ENCODE measurements at regions not wholly inside any gene's neighbourhood (a gene's known extent, or its start where the extent isn't known, plus 50 kb on each side); places are given as distances from the start of the nearest gene placed in this dataset.
"Not testable (repeated sequence)": the region's sequence is repeated elsewhere in the genome, so short reads cannot be mapped to it uniquely, and the experiment has no call there.

- DNase-seq: no peak
These were observed 482.7 kb upstream of the ADAMTS9 start for GRCh38 chr3:65170390-65171042.

GRCh38 chr3:65169961-65170360 is 482.2 kb upstream of the ADAMTS9 start:
- DNase-seq: no peak

DNA sequence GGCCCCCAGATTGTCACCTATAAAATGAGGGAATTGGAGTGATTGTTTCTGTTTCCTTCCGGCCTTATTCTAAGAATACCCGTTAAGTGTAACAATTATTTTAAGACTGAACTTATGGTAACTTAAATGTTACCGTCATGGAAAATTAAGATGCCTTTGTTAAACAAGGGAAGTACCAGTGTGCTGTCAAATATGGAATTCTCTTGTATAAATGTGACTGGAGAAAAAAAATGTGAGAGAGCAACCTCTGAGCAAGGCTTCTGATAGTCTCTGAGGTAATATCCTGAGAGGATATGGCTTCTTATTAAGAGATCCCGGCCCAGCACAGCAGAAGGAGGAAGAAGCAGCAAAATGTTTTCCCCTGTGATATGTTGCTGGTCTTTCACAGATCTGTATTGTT is 480.7 kb upstream of the ADAMTS9 start:
- no peak for DNase-seq

- no peak for DNase-seq
These were observed 478.7 kb upstream of the ADAMTS9 start for GRCh38 chr3:65166531-65166930.

- no peak for DNase-seq
These were observed 470.2 kb upstream of the ADAMTS9 start for GRCh38 chr3:65158023-65158422.

DNA sequence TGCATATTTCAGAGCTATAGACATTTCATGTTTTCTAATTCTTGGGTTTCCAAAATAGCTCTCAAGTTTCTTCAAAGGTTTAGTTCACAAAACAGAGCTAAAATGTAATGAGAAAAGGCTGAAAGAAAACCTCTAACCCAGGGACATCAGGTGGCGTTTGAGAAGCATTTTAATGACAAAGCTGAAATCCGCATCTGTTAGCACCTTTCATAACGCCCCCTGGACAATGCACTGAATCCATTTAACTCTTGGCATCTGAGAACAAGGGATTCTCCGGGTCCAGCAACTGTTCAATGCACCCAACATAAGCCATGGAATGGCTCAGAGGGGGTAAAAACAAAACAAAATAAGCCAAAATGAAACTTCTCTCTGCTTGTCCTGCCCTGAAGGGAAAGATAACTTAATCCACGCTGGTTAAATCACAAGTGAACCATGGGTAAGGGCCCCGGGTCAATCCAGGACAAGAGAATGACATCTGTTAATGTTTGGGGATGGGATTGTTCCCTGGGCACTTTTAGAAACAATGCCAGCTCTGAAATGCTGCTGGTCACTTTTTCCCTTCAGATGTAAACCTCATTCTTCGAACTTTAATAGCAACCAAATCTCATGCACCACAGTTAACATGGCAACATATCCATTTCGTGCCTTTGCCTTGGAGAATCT is 466.2 kb upstream of the ADAMTS9 start:
- DNase-seq: no peak

DNA sequence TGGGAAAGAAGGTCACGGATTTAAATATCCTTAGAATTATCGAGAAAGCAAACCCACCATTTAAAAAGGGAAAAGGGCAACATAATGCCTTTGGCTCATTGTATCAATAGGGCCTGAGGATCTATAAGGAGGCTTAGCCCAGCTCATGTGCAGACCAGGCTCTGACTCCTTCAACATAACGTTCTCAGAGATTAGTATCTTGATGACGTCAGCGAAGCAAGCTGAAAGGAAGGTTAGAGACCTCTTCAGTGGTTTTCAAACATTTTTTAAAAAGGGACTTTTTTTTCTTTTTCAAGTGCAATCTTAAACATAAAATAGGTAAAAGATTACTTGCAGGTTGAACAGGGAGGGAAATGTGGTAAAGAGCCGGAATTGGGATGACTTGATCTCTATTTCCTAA is 463.9 kb upstream of the ADAMTS9 start:
- no peak for DNase-seq

GRCh38 chr3:65149877-65150276 is 462.1 kb upstream of the ADAMTS9 start:
- DNase-seq: no peak

DNA sequence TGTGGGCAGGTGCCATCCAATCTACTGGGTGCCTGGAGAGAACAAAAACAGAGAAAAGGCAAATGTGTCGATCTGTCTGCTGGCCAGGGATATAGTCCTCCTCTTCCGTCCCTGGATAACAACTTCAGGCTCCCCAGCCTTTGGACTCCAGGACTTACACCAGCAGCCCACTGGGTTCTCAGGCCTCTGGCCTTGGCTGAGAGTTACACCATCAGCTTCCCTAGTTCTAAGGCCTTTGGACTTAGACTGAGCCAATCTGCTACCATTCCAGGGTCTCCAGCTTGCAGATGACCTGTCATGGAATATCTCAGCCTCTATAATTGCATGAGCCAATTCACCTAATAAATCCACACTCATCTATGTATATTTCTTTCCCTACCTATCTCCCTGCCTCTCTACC is 460.9 kb upstream of the ADAMTS9 start:
- DNase-seq: no peak

GRCh38 chr3:65146179-65146578 is 458.4 kb upstream of the ADAMTS9 start:
- DNase-seq: no peak

DNA sequence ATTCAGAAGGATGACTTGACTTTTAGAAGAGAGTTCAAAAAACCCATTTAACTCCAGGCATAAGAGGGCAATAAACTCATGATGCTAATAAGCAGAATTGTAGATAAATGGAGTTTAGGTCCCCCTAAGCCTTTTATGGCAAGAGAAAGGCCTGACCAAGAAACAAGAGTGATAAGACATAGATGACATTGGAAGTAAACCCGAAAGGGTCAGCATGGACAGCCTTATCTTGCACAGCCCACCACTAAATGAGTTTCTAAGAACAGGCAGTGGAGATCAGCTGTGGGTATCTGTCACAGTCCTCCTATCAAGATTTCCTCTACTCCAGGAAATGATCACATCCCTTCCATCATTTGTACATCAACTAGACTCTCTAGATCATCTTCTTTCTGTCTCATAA is 457.9 kb upstream of the ADAMTS9 start:
- DNase-seq: no peak

DNA sequence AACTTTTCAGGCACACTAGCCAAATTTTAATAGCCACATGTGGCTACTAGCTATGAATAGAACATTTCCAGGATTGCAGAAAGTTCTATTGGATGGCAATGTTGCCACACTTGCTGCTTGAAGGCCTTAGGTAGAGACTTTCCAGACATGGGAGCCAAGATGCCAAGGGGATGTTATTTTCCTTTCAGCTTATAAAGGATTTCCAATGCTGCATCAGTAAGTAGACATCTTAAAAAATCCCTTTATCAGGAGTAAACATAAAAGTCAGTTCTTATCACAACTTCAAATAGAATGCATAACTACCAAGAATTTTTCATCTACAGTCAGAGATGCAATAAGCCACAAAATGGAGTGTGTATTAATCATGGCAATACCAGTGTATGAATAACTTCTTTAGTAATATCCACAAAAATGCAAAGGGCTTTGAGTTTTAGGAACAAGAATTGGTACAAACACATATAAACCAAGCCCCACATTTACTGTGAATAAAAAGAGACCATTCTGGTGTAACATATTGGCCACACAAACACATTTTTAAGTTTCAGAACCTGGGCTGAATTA is 457.1 kb upstream of the ADAMTS9 start:
- no peak for DNase-seq

DNA sequence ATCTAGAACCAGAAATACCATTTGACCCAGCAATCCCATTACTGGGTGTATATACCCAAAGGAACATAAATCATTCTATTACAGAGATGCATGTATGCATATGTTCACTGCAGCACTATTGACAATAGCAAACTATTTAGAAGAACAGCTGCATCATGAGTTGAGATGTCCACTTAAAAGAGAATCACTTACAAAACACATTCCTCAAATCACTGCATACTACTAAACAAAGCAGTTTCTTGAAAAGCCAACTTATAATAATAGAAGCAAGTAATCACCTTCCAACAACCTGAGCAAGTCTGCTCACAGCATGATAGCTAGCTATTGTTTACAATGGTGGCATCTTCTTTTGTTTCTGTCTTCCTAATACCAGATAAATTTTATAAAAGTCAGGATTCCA is 454.7 kb upstream of the ADAMTS9 start:
- DNase-seq: no peak

- DNase-seq: no peak
These were observed 450.8 kb upstream of the ADAMTS9 start for GRCh38 chr3:65138556-65138955.

GRCh38 chr3:65133752-65134151 is 446.0 kb upstream of the ADAMTS9 start:
- not testable (repeated sequence) for DNase-seq

DNA sequence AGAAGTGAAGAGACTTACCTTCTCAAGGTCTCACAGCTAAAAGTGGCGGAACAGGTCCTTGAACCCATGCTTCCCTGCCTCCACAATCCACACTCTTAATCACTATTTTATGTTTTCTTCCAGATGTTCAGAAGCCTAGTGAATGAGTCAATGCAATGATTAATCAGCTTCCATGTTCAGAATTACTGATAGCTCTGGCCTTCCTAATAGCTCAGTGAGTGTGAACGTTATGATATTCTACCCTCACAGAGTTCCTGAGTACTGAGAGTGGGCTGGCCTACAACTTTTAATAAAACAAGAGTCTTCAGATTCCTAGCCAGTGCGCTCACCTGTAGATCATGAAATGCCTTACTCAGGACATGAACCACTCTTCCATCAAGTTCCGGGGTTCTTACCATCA is 443.0 kb upstream of the ADAMTS9 start:
- DNase-seq: no peak

DNA sequence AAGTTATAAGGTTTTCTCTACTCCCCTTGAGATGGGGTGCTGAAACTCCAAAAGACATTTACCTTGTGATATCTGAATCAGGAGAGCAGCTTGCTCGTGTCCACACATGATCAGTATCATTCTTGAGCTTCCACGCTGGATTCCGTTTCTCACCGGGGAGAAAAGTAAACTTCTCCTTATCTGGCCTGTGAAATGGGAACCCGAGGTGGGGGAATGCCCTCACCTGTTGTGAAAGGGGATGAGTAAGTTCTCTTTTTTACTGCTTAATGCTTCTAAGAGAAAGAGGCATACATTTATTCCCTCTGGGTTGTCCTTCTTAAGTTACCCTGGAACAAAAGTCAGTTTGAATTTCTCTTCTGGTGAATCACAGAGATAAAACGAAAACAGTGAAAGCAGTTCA is 440.5 kb upstream of the ADAMTS9 start:
- no peak for DNase-seq

DNA sequence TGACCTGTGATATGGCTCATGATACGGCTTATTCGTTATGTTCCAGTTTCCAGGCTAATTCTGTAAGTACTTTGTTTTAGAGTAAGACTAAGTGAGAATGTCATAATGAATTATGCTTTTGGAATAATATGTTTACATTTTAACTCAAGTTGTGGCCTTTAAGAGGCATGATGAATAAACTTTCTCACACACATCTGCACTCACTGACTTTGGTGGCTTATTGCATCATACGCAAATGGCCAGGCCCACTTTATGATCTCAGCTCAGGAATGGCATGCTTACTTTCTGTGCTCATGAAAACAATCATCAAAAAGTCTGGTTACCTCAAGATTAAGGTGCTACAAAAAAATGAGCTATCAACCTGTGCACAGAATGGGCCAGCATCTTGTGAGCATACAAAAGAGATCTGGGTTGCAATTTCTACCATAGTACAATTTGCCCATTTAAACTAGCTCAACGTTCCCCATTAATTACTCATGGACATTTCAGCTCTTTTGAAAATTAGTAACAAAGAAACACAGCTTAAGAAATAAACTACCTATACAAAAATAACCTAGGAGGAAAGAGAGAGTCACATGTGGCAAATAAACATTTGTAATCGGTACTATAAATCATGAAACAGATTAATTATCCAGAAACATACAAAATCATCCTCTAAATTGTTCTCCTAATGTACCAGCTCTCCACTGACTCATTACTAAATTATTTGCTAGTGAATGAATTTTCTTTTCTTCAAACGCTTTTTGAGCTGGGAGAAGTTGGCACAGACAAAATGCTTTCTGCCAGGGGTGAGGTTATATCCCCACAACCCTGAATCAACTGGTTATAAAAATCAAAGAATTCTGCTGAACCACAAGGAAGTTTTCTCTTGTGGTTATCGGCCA is 439.0 kb upstream of the ADAMTS9 start:
- DNase-seq: no peak

- not testable (repeated sequence) for DNase-seq
These were observed 432.4 kb upstream of the ADAMTS9 start for GRCh38 chr3:65120156-65120555.

- DNase-seq: no peak
These were observed 431.2 kb upstream of the ADAMTS9 start for GRCh38 chr3:65118912-65119499.

- no peak for DNase-seq
These were observed 426.2 kb upstream of the ADAMTS9 start for GRCh38 chr3:65114041-65114440.

DNA sequence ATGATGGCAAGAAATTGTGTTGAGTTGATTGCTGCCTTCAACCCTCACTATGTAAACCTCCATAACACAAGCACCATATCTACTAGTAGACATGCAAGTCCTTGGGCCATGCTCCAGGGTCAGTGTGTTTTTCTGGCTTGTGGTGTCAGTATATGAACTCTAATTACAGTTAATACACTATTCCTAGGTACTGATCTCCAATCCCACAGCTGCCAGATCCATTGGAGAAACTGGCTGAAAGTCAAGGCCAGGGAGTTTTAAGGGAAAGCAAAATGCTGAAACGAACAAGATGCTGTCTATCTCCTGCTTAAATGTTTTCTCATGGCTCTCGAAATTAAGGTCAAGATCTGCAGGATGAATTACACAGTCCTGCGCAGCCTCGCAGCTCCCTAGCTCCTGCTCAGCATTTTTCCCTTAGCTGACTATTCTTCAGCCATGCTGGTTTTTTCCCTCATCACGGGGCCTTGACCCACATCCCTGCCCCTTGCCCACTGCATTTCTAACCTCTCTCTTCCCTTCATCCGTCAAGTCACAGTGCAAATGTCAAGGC is 425.0 kb upstream of the ADAMTS9 start:
- DNase-seq: no peak

DNA sequence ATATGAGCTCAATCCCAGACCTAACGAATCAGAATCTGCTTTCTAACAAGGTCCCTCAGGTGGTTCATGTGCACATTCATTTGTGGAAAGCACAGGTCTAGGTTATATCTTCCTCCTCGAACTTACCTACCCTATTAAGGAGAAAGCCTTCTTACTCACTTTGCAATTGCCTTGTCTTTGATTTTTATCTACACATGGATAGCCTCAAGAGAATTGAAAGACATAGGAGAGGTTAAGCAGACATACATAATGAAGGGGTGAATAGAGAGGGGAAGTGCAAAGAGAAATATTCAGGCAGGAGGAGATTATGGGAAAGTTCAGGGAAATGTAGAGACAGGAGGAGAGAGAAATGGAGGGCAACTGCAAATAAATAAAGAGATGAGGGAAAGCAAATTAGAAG is 422.9 kb upstream of the ADAMTS9 start:
- no peak for DNase-seq
